Calu3 (cell line): ENCODE measurements at regions not wholly inside any gene's neighbourhood (a gene's known extent, or its start where the extent isn't known, plus 50 kb on each side); places are given as distances from the start of the nearest gene placed in this dataset.

ENCODE experiments used
- BruUV-seq: library from RNA; stranded (reverse); fragments of 400-500 nt; replicated peaks from 2 replicates; lab custom pipeline; 2021; lab: Mats Ljungman, UMichigan
- CTCF ChIA-PET: fragments of 300-600 bp; sonication (Branson Sonifier 250); formaldehyde crosslinking; loops from one replicate; lab custom pipeline; 2022; ENCODE audit warnings: antibody characterized with exemption; lab: Charles Lee
- DNase-seq: peaks from one replicate; pipeline ENCODE4 v3.0.0; 2022
- H3K27ac Mint-ChIP-seq: one replicate; pipeline ENCODE4 v1.8.0; 2022; ENCODE audit warnings: mixed read lengths; ENCODE audit not compliant: unreplicated experiment
- H3K27me3 Mint-ChIP-seq: one replicate; pipeline ENCODE4 v1.8.0; 2022; ENCODE audit warnings: mixed read lengths; ENCODE audit not compliant: unreplicated experiment
- H3K36me3 Mint-ChIP-seq: one replicate; pipeline ENCODE4 v1.8.0; 2022; ENCODE audit warnings: mild to moderate bottlenecking, moderate library complexity, mixed read lengths; ENCODE audit not compliant: insufficient read depth, unreplicated experiment
- H3K4me1 Mint-ChIP-seq: one replicate; pipeline ENCODE4 v1.8.0; 2022; ENCODE audit warnings: mild to moderate bottlenecking, low read depth, mixed read lengths; ENCODE audit not compliant: unreplicated experiment
- H3K4me3 Mint-ChIP-seq: one replicate; pipeline ENCODE4 v1.8.0; 2022; ENCODE audit warnings: mild to moderate bottlenecking, low read depth, moderate library complexity, mixed read lengths; ENCODE audit not compliant: unreplicated experiment
- H3K9me3 Mint-ChIP-seq: one replicate; pipeline ENCODE4 v1.8.0; 2022; ENCODE audit warnings: low read depth, mixed read lengths; ENCODE audit not compliant: unreplicated experiment
- CTCF ChIP-seq: fragments of 200-600 bp; IDR thresholded peaks from one replicate; pipeline ENCODE4 v1.8.0; 2022; ENCODE audit warnings: antibody characterized with exemption; ENCODE audit not compliant: unreplicated experiment
- intact Hi-C: fragments of 100-400 bp; cut with micrococcal nuclease; formaldehyde crosslinking; loops from one replicate; pipeline ENCODE4 v1.10.0; 2022; ENCODE audit not compliant: unreplicated experiment

GRCh38 chr4:65046192-65047133 is 623.8 kb downstream of the EPHA5 start:
- no peak for TF ChIP-seq CTCF
- Mint-ChIP-seq H3K4me1 (peaks cover 12% of the 10 kb centered on the region), H3K27ac (no peak overlapping the region), H3K27me3 (no peaks in the 10 kb centered on the region), H3K4me3 (no peak overlapping the region), H3K9me3 (peaks cover 2% of the 10 kb centered on the region), H3K36me3 (no peaks in the 10 kb centered on the region)
- DNase-seq = no peak
- no TSS peak for BruUV-seq
- intact Hi-C loops = no loop called here
- CTCF ChIA-PET = no interaction called here

DNA sequence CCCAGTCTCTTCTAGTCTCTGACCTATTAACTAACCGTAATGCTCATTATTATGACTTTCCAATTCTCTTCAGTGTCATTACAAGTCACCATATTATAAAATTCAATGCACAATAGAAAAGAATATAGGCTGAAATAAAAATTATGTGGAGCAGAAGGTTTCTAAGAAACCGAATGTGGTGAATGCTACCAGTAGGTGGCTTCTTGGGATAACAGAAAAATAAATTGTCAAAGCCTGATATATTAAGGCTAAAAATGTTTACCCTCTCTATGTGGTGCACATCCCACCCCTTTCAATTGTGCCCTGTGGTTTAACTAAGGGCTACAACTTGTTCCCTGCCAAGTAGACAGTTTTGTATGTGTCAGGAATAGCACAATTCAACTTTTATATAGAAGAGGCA is 624.6 kb upstream of the TECRL start:
- H3K27ac Mint-ChIP-seq = no peak overlapping the region
- H3K9me3 Mint-ChIP-seq = no peaks in the 10 kb centered on the region
- CTCF ChIA-PET = no interaction called here
- no TSS peak for BruUV-seq
- H3K27me3 Mint-ChIP-seq = no peaks in the 10 kb centered on the region
- no peaks in the 10 kb centered on the region for H3K36me3 Mint-ChIP-seq
- H3K4me1 Mint-ChIP-seq = no peaks in the 10 kb centered on the region
- peak; percentile 15 for TF ChIP-seq CTCF
- intact Hi-C loops = no loop called here
- H3K4me3 Mint-ChIP-seq = no peak overlapping the region
- no peak for DNase-seq

DNA sequence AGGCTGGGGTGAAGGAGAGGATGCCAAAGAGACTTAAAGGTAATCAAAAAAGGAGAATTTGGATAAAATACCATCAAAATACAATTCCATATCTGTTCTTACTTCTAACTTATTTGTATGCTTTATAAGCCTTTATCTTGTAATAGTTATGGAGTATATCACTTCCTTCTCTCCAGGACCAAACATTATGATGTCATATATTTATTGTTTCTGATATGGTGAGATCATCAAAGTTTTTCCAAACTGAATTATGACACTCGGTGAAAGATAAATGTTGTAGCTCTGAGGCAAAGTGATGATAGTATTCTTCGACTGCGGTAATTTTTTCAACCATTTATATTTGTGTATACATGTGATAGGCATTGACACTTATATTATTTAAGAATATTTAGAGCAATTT is 619.3 kb upstream of the TECRL start:
- H3K4me1 Mint-ChIP-seq = no peaks in the 10 kb centered on the region
- no TSS peak for BruUV-seq
- H3K4me3 Mint-ChIP-seq = no peak overlapping the region
- H3K9me3 Mint-ChIP-seq = peaks cover 2% of the 10 kb centered on the region
- H3K27me3 Mint-ChIP-seq = no peaks in the 10 kb centered on the region
- H3K27ac Mint-ChIP-seq = no peak overlapping the region
- no peak for TF ChIP-seq CTCF
- H3K36me3 Mint-ChIP-seq = no peaks in the 10 kb centered on the region
- no peak for DNase-seq
- intact Hi-C loops = no loop called here
- CTCF ChIA-PET = no interaction called here

GRCh38 chr4:65023883-65024670 is 614.8 kb upstream of the TECRL start:
- Mint-ChIP-seq H3K4me3 (no peak overlapping the region), H3K4me1 (no peaks in the 10 kb centered on the region), H3K27ac (no peak overlapping the region), H3K36me3 (no peaks in the 10 kb centered on the region), H3K27me3 (no peaks in the 10 kb centered on the region), H3K9me3 (peaks cover 2% of the 10 kb centered on the region)
- TF ChIP-seq CTCF = no peak
- no peak for DNase-seq
- no TSS peak for BruUV-seq
- CTCF ChIA-PET = no interaction called here
- intact Hi-C loops = no loop called here
